Choroid plexus epithelial cell (primary cell): ENCODE measurements at regions not wholly inside any gene's neighbourhood (a gene's known extent, or its start where the extent isn't known, plus 50 kb on each side); places are given as distances from the start of the nearest gene placed in this dataset.

ENCODE experiments used
- DNase-seq: peaks from one replicate; pipeline ENCODE4 v3.0.0-alpha.2; 2010; ENCODE audit warnings: low read depth
- H3K4me3 ChIP-seq: 2 replicates; pipeline ENCODE4 v1.5.1; 2011; ENCODE audit warnings: low read depth, mild to moderate bottlenecking, control low read depth, low read length, moderate library complexity
- CTCF ChIP-seq: conservative IDR thresholded peaks from 2 replicates; pipeline ENCODE4 v1.5.1; 2011; ENCODE audit warnings: low read depth, mild to moderate bottlenecking, control low read depth, inconsistent platforms, low read length, moderate library complexity

- TF ChIP-seq CTCF, result no peak
- DNase-seq, result no peak
- H3K4me3 ChIP-seq, result no peak overlapping the region
These were observed 197.2 kb downstream of the DIRAS2 start for GRCh38 chr9:90445391-90445790.

- H3K4me3 ChIP-seq, result no peak overlapping the region
- no peak for DNase-seq
- TF ChIP-seq CTCF, result no peak
These were observed 196.2 kb downstream of the DIRAS2 start for GRCh38 chr9:90446200-90446948.

- no peak overlapping the region for H3K4me3 ChIP-seq
- no peak for TF ChIP-seq CTCF
- DNase-seq, result no peak
These were observed 194.9 kb downstream of the DIRAS2 start for GRCh38 chr9:90447773-90448172.

- DNase-seq, result no peak
- H3K4me3 ChIP-seq, result no peak overlapping the region
- TF ChIP-seq CTCF, result no peak
These were observed 193.3 kb downstream of the DIRAS2 start for GRCh38 chr9:90449213-90449925.

GRCh38 chr9:90451804-90452203 is 190.8 kb downstream of the DIRAS2 start:
- no peak for DNase-seq
- H3K4me3 ChIP-seq, result no peak overlapping the region
- no peak for TF ChIP-seq CTCF

GRCh38 chr9:90455316-90455715 is 187.3 kb downstream of the DIRAS2 start:
- DNase-seq, result no peak
- H3K4me3 ChIP-seq, result no peak overlapping the region
- TF ChIP-seq CTCF, result no peak
